HEK293T (cell line): ENCODE measurements at regions not wholly inside any gene's neighbourhood (a gene's known extent, or its start where the extent isn't known, plus 50 kb on each side); places are given as distances from the start of the nearest gene placed in this dataset.

Experiments
- CTCF ChIA-PET: fragments of 350-600 bp; formaldehyde crosslinking; extraction: SDS; loops from one replicate; lab custom pipeline; 2021; ENCODE audit warnings: antibody characterized with exemption, inconsistent platforms; lab: Yijun Ruan, JAX
- POLR2A ChIA-PET: fragments of 350-600 bp; formaldehyde crosslinking; extraction: SDS; loops from one replicate; lab custom pipeline; 2020; ENCODE audit warnings: antibody characterized with exemption, inconsistent platforms; lab: Yijun Ruan, JAX
- DNase-seq: peaks from one replicate; pipeline ENCODE4 v3.0.0; 2012; ENCODE audit warnings: mixed read lengths; ENCODE audit errors: extremely low spot score
- ARNT ChIP-seq: fragments of 450-650 bp; IDR thresholded peaks from 2 replicates; pipeline ENCODE4 v1.6.1; 2017; ENCODE audit warnings: mild to moderate bottlenecking
- BHLHE40 ChIP-seq: fragments of 450-650 bp; IDR thresholded peaks from 2 replicates; pipeline ENCODE4 v1.6.1; 2016; ENCODE audit warnings: mild to moderate bottlenecking, moderate library complexity, borderline replicate concordance
- CTBP1 ChIP-seq: fragments of 450-650 bp; IDR thresholded peaks from 2 replicates; pipeline ENCODE4 v1.6.1; 2016; ENCODE audit warnings: borderline replicate concordance
- ELF4 ChIP-seq: fragments of 450-650 bp; IDR thresholded peaks from 2 replicates; pipeline ENCODE4 v1.6.1; 2017; ENCODE audit warnings: antibody characterized with exemption
- FOXA1 ChIP-seq: fragments of 450-650 bp; IDR thresholded peaks from 2 replicates; pipeline ENCODE4 v1.6.1; 2016; ENCODE audit warnings: mild to moderate bottlenecking
- FOXK2 ChIP-seq: fragments of 450-650 bp; IDR thresholded peaks from 2 replicates; pipeline ENCODE4 v1.6.1; 2016; ENCODE audit warnings: mild to moderate bottlenecking
- FOXM1 ChIP-seq: fragments of 450-650 bp; IDR thresholded peaks from 2 replicates; pipeline ENCODE4 v1.6.1; 2017; ENCODE audit warnings: mild to moderate bottlenecking, borderline replicate concordance
- HDGF ChIP-seq: fragments of 450-650 bp; IDR thresholded peaks from 2 replicates; pipeline ENCODE4 v1.6.1; 2017; ENCODE audit warnings: antibody characterized with exemption, borderline replicate concordance
- L3MBTL2 ChIP-seq: fragments of 450-650 bp; conservative IDR thresholded peaks from 2 replicates; pipeline ENCODE4 v1.6.1; 2016; ENCODE audit warnings: mild to moderate bottlenecking
- LEF1 ChIP-seq: fragments of 450-650 bp; IDR thresholded peaks from 2 replicates; pipeline ENCODE4 v1.6.1; 2017; ENCODE audit warnings: mild to moderate bottlenecking, borderline replicate concordance
- NFRKB ChIP-seq: fragments of 450-650 bp; IDR thresholded peaks from 2 replicates; pipeline ENCODE4 v1.6.1; 2016; ENCODE audit warnings: mild to moderate bottlenecking, moderate library complexity
- SP1 ChIP-seq: fragments of 450-650 bp; IDR thresholded peaks from 2 replicates; pipeline ENCODE4 v1.6.1; 2017
- SUZ12 ChIP-seq: fragments of 450-650 bp; IDR thresholded peaks from 2 replicates; pipeline ENCODE4 v1.6.1; 2016; ENCODE audit warnings: mild to moderate bottlenecking
- TARDBP ChIP-seq: fragments of 450-650 bp; IDR thresholded peaks from 2 replicates; pipeline ENCODE4 v1.6.1; 2016
- ZNF384 ChIP-seq: fragments of 450-650 bp; IDR thresholded peaks from 2 replicates; pipeline ENCODE4 v1.6.1; 2016
- TF ChIP-seq, protein P1 (sequence below): fragments of 450-650 bp; IDR thresholded peaks from 2 replicates; pipeline ENCODE4 v1.6.1; 2016

- POLR2A ChIA-PET: no interaction called here
These were observed 435.6 kb upstream of the SMIM31 start for GRCh38 chr4:164318350-164318749.

DNA sequence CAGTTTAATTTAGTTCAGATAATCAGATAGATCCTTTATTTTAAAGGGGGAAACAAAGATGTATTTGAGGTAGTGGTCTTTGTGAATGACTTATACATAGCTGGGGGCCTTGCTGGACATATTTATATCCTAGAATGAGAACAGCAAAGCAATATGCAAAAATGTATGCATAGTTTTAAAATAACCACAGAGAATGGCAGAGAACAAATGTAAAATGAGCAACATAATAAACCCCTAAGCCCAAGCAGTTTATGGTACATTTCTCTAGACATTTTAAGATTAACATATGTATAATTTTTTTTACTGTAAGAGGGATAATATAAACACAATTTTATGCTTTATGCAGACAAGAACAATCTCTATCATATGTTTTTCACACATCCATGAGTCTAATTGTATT lies 434.2 kb upstream of the SMIM31 start:
- CTCF ChIA-PET: interaction anchor here (1.2 kb wide), 1 partner anchor 11 kb away, joined by 4 read pairs; no protein-coding TSS in a partner anchor
- POLR2A ChIA-PET: no interaction called here
- no peak for TF ChIP-seq BHLHE40
- TF ChIP-seq, protein P1, sequence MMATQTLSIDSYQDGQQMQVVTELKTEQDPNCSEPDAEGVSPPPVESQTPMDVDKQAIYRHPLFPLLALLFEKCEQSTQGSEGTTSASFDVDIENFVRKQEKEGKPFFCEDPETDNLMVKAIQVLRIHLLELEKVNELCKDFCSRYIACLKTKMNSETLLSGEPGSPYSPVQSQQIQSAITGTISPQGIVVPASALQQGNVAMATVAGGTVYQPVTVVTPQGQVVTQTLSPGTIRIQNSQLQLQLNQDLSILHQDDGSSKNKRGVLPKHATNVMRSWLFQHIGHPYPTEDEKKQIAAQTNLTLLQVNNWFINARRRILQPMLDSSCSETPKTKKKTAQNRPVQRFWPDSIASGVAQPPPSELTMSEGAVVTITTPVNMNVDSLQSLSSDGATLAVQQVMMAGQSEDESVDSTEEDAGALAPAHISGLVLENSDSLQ: no peak
- TF ChIP-seq ZNF384: no peak
- TF ChIP-seq NFRKB: no peak
- no peak for TF ChIP-seq ELF4
- TF ChIP-seq FOXA1: no peak
- TF ChIP-seq SP1: no peak
- TF ChIP-seq CTBP1: no peak
- TF ChIP-seq HDGF: no peak
- TF ChIP-seq ARNT: no peak
- no peak for TF ChIP-seq LEF1
- no peak for TF ChIP-seq SUZ12
- TF ChIP-seq TARDBP: no peak
- TF ChIP-seq L3MBTL2: no peak
- no peak for TF ChIP-seq FOXK2
- DNase-seq: no peak

More at GRCh38 chr4:164318350-164318749, 435.6 kb upstream of the SMIM31 start:
- no peak for DNase-seq
- CTCF ChIA-PET: no interaction called here
- TF ChIP-seq FOXA1 (no peak), TARDBP (no peak), ELF4 (no peak), ZNF384 (no peak), SUZ12 (no peak), BHLHE40 (no peak), ARNT (no peak), LEF1 (no peak), FOXM1 (no peak), SP1 (no peak), FOXK2 (no peak)
- TF ChIP-seq, protein P1: no peak

- ChIA-PET CTCF (interaction anchor here (1.2 kb wide), 1 partner anchor 9 kb away, joined by 4 read pairs; no protein-coding TSS in a partner anchor), POLR2A (no interaction called here)
- no peak for TF ChIP-seq CTBP1
- TF ChIP-seq TARDBP: no peak
- no peak for TF ChIP-seq NFRKB
- TF ChIP-seq SUZ12: no peak
- TF ChIP-seq, protein P1: no peak
- TF ChIP-seq FOXM1: no peak
- DNase-seq: no peak
These were observed 433.1 kb upstream of the SMIM31 start for GRCh38 chr4:164320847-164321246.

DNA sequence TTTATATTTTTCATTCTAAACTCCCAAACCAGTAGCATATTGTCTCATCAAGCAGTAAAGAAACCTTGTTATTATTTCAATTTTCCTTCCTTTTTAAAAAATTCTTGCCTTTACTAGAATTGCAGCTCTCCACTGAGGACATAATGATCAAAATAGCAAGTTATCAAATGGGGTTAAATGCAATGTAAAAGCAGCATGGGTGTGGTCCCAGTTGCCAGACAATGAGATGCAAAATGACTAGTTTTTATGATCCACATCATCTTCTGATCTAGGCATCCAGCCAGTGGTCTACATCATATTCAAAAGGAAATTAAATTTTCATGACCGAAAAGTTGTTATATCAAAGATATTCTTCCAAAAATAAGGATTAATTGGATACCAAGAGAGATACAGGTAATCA lies 427.9 kb upstream of the SMIM31 start:
- POLR2A ChIA-PET: no interaction called here
- TF ChIP-seq, protein P1: no peak
- TF ChIP-seq FOXM1 (no peak), SUZ12 (no peak), FOXK2 (no peak), CTBP1 (no peak), FOXA1 (no peak), NFRKB (no peak), ZNF384 (no peak), SP1 (no peak), LEF1 (no peak), ELF4 (no peak), TARDBP (no peak), HDGF (no peak), L3MBTL2 (no peak), ARNT (no peak), BHLHE40 (no peak)
- no peak for DNase-seq
- CTCF ChIA-PET: no interaction called here

GRCh38 chr4:164337219-164337944 lies 416.5 kb upstream of the SMIM31 start:
- POLR2A ChIA-PET: no interaction called here

More at GRCh38 chr4:164337219-164337944, 416.5 kb upstream of the SMIM31 start:
- no peak for TF ChIP-seq FOXM1
- TF ChIP-seq FOXK2: no peak
- no peak for TF ChIP-seq FOXA1
- no peak for TF ChIP-seq SP1
- TF ChIP-seq BHLHE40: no peak
- TF ChIP-seq, protein P1: no peak
- TF ChIP-seq SUZ12: no peak
- TF ChIP-seq HDGF: no peak
- TF ChIP-seq NFRKB: no peak
- no peak for TF ChIP-seq L3MBTL2
- TF ChIP-seq CTBP1: no peak
- TF ChIP-seq LEF1: no peak
- no peak for TF ChIP-seq ARNT
- no peak for TF ChIP-seq ELF4
- TF ChIP-seq TARDBP: no peak
- TF ChIP-seq ZNF384: no peak
- DNase-seq: no peak
- CTCF ChIA-PET: no interaction called here
